Stomach (tissue), 4 donors: ENCODE measurements at regions not wholly inside any gene's neighbourhood (a gene's known extent, or its start where the extent isn't known, plus 50 kb on each side); places are given as distances from the start of the nearest gene placed in this dataset.

Experiments used
- EP300 ChIP-seq: sonication (generic); formaldehyde crosslinking; IDR thresholded peaks from one replicate; pipeline ENCODE4 v1.6.1; 2017; ENCODE audit warnings: antibody characterized with exemption
- POLR2AphosphoS5 ChIP-seq, 3 donors: sonication (generic); formaldehyde crosslinking; IDR thresholded peaks; one replicate each; pipeline ENCODE4 v1.6.1; 2016; ENCODE audit warnings: antibody characterized with exemption in 3 of 3
- TF ChIP-seq, protein P1 (sequence below), 7 experiments: fragments of 450-650 bp in 4 of 7; fragments of 200-600 bp in 3 of 7; sonication (generic) in 3 of 7; IDR thresholded peaks; one replicate each; pipeline ENCODE4 v1.5.1; 2016 to 2019; ENCODE audit warnings: antibody characterized with exemption in 7 of 7, control low read depth in 2 of 7, mild to moderate bottlenecking in 1 of 7

DNA sequence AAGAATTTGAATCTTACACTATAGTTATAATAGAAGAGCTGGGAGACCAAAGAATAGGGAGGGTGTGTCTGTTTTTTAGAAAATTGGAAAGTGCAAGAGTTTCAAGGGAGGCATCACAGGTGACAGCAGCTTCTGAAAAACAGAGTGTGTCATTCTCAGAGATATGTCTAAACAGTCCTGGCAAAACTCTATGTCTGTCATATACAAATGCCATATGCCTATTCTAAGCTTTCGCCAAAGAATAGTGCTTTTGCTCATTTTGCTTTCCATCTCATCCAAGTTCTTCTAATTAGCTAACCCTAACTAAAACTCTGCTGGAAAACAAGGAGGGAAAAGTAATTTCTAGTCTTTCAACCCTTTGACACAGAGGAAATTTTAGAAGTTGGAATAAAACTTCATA is 388.0 kb upstream of the TYRP1 start:
- TF ChIP-seq, protein P1, sequence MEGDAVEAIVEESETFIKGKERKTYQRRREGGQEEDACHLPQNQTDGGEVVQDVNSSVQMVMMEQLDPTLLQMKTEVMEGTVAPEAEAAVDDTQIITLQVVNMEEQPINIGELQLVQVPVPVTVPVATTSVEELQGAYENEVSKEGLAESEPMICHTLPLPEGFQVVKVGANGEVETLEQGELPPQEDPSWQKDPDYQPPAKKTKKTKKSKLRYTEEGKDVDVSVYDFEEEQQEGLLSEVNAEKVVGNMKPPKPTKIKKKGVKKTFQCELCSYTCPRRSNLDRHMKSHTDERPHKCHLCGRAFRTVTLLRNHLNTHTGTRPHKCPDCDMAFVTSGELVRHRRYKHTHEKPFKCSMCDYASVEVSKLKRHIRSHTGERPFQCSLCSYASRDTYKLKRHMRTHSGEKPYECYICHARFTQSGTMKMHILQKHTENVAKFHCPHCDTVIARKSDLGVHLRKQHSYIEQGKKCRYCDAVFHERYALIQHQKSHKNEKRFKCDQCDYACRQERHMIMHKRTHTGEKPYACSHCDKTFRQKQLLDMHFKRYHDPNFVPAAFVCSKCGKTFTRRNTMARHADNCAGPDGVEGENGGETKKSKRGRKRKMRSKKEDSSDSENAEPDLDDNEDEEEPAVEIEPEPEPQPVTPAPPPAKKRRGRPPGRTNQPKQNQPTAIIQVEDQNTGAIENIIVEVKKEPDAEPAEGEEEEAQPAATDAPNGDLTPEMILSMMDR (IDR thresholded peaks at IDR 0.05): no peak
- TF ChIP-seq EP300: no peak
- TF ChIP-seq POLR2AphosphoS5 (IDR thresholded peaks at IDR 0.05): no peak
